KMS-11 (cell line): ENCODE measurements at regions not wholly inside any gene's neighbourhood (a gene's known extent, or its start where the extent isn't known, plus 50 kb on each side); places are given as distances from the start of the nearest gene placed in this dataset.

Experiments used
- H2AFZ ChIP-seq: fragments of 200-600 bp; sonication (generic); 2 replicates; pipeline ENCODE4 v1.6.1; 2016; ENCODE audit warnings: antibody characterized with exemption, mixed run types, low read depth
- H3K27ac ChIP-seq: fragments of 200-600 bp; sonication (generic); 2 replicates; pipeline ENCODE4 v1.6.1; 2016; ENCODE audit warnings: mild to moderate bottlenecking, mixed run types
- H3K27me3 ChIP-seq: fragments of 200-600 bp; sonication (generic); 2 replicates; pipeline ENCODE4 v1.6.1; 2017; ENCODE audit warnings: mild to moderate bottlenecking, low read depth, mixed run types, moderate library complexity; ENCODE audit not compliant: insufficient read depth
- H3K36me3 ChIP-seq: fragments of 200-600 bp; sonication (generic); 2 replicates; pipeline ENCODE4 v1.6.1; 2017; ENCODE audit warnings: mild to moderate bottlenecking, mixed run types; ENCODE audit not compliant: insufficient read depth
- H3K4me1 ChIP-seq: fragments of 200-600 bp; sonication (generic); 2 replicates; pipeline ENCODE4 v1.6.1; 2016; ENCODE audit warnings: mild to moderate bottlenecking, low read depth, mixed run types; ENCODE audit not compliant: poor library complexity, severe bottlenecking
- H3K4me2 ChIP-seq: fragments of 200-600 bp; sonication (generic); 2 replicates; pipeline ENCODE4 v1.7.0; 2016; ENCODE audit warnings: mild to moderate bottlenecking, mixed run types
- H3K4me3 ChIP-seq: fragments of 200-600 bp; sonication (generic); IDR thresholded peaks from 2 replicates; pipeline ENCODE4 v1.6.1; 2017; ENCODE audit warnings: low read depth, low read length, mixed read lengths; ENCODE audit not compliant: insufficient read depth
- H3K79me2 ChIP-seq: fragments of 200-600 bp; sonication (generic); 2 replicates; pipeline ENCODE4 v1.6.1; 2016; ENCODE audit warnings: low read depth, mixed run types; ENCODE audit not compliant: insufficient read depth
- H3K9ac ChIP-seq: fragments of 200-600 bp; sonication (generic); 2 replicates; pipeline ENCODE4 v1.6.1; 2016; ENCODE audit warnings: mild to moderate bottlenecking, mixed run types
- H4K20me1 ChIP-seq: fragments of 200-600 bp; sonication (generic); 2 replicates; pipeline ENCODE4 v1.6.1; 2016; ENCODE audit warnings: mild to moderate bottlenecking, mixed run types; ENCODE audit not compliant: insufficient read depth
- CTCF ChIP-seq: fragments of 200-600 bp; sonication (generic); conservative IDR thresholded peaks from 2 replicates; pipeline ENCODE4 v1.6.1; 2017; ENCODE audit warnings: low read depth, mild to moderate bottlenecking, antibody characterized with exemption, low read length, moderate library complexity, mixed read lengths

DNA sequence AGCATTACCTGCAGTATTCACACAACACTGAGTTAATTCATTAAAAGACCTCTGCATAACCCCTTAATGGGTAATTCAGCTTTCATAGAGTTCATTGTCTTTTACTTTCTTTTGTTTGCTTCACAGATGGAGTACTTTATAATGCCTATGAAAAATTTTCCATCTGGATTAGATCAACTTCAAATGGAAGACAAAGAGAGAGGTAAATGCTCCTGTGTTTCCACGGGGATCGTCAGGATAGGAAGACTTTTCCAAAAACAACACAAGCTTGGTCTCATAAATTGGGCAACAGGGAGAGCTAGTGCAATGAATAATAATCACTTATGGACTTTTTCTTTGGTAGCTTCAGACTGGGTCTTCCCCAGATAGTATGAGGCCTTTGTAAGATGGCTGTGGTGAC is 100.7 kb downstream of the ICOS start:
- Histone ChIP-seq H3K9ac (no peak overlapping the region), H3K4me2 (no peak overlapping the region), H3K4me3 (no peak overlapping the region), H3K27ac (no peak overlapping the region), H4K20me1 (no peaks in the 10 kb centered on the region), H3K4me1 (peaks cover 20% of the 10 kb centered on the region), H3K27me3 (no peaks in the 10 kb centered on the region), H3K36me3 (no peaks in the 10 kb centered on the region), H2AFZ (no peak overlapping the region), H3K79me2 (no peaks in the 10 kb centered on the region)
- TF ChIP-seq CTCF = no peak

GRCh38 chr2:204039298-204039838 is 102.8 kb downstream of the ICOS start:
- no peak overlapping the region for H2AFZ ChIP-seq
- H3K79me2 ChIP-seq = no peaks in the 10 kb centered on the region
- no peak for TF ChIP-seq CTCF
- H4K20me1 ChIP-seq = no peaks in the 10 kb centered on the region
- no peak overlapping the region for H3K27ac ChIP-seq
- H3K4me3 ChIP-seq = no peak overlapping the region
- no peaks in the 10 kb centered on the region for H3K27me3 ChIP-seq
- no peaks in the 10 kb centered on the region for H3K36me3 ChIP-seq
- H3K4me1 ChIP-seq = peaks cover 20% of the 10 kb centered on the region
- H3K4me2 ChIP-seq = no peak overlapping the region
- H3K9ac ChIP-seq = no peak overlapping the region

DNA sequence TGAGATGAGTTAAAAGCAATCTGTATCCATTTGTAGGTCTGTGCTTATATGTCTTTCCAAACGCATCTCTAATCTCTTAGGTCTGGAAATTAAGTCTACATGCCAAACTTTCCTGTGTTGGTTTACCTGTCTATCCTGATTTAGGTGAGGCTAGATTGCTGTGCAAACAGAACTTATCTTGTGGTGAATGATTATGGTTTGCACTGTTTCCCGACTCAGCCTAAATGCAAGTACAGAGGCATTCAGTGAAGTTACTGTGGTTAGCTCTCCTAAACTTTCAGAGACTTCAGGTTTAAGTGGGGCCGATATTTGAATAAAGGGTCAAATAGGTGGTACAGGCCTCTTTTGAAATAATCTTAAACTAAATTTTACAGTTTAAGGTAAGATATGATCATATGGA is 103.5 kb downstream of the ICOS start:
- Histone ChIP-seq H3K79me2 (no peaks in the 10 kb centered on the region), H3K4me3 (no peak overlapping the region), H3K9ac (no peak overlapping the region), H4K20me1 (no peaks in the 10 kb centered on the region), H2AFZ (no peak overlapping the region), H3K27ac (no peak overlapping the region), H3K4me2 (no peak overlapping the region; the same call in 1 of the 2 replicates), H3K36me3 (no peaks in the 10 kb centered on the region), H3K27me3 (no peaks in the 10 kb centered on the region), H3K4me1 (peaks cover 20% of the 10 kb centered on the region)
- TF ChIP-seq CTCF = no peak

DNA sequence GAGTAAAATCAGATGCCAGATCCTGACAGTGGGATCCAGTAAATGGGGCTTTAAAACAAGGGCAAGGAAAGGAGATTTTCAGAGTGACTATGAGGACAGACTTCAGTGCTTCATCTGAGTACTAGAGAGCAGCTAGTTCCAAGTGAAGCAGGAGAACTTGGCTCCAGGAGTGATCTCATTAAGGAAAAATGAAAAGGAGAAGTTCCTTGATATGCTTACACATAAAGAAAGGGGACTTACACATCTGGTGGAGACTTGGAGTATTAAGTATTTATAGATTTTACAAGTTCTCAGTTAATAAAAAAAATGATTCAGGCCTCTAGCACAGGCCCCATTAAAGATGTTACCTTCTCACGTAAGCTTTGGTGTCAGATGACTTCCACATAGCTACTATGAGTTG is 105.8 kb downstream of the ICOS start:
- Histone ChIP-seq H3K4me3 (no peak overlapping the region), H2AFZ (no peak overlapping the region), H3K36me3 (no peaks in the 10 kb centered on the region), H3K27me3 (no peaks in the 10 kb centered on the region), H3K27ac (no peak overlapping the region), H3K4me2 (no peak overlapping the region), H3K4me1 (peaks cover 18% of the 10 kb centered on the region), H4K20me1 (no peaks in the 10 kb centered on the region), H3K79me2 (no peaks in the 10 kb centered on the region), H3K9ac (no peak overlapping the region)
- no peak for TF ChIP-seq CTCF
